ENCODE measurements at regions not wholly inside any gene's neighbourhood (a gene's known extent, or its start where the extent isn't known, plus 50 kb on each side); places are given as distances from the start of the nearest gene placed in this dataset.

GRCh38 chr3:135762188-135762856 is 203.2 kb upstream of the PPP2R3A start:
- TF ChIP-seq TAF1 (IDR thresholded peaks at IDR 0.05; ENCODE audit: borderline replicate concordance, low read depth, low read length) (no peak), POLR2AphosphoS5 (IDR thresholded peaks at IDR 0.05; ENCODE audit: low read depth, low read length) (no peak), POLR2A (IDR thresholded peaks at IDR 0.05; ENCODE audit: low read depth, low read length) (no peak)
